Astrocyte (in vitro differentiated cells and primary cell): ENCODE measurements at regions not wholly inside any gene's neighbourhood (a gene's known extent, or its start where the extent isn't known, plus 50 kb on each side); places are given as distances from the start of the nearest gene placed in this dataset.

Experiments
- CTCF ChIP-seq: IDR thresholded peaks from 2 replicates; pipeline ENCODE4 v1.5.1; 2011; ENCODE audit warnings: low read depth, mild to moderate bottlenecking, inconsistent platforms, low read length, moderate library complexity; ENCODE audit not compliant: insufficient read depth
- EZH2 ChIP-seq: IDR thresholded peaks from 2 replicates; pipeline ENCODE4 v1.6.1; 2012; ENCODE audit warnings: mild to moderate bottlenecking, low read length, inconsistent platforms; ENCODE audit not compliant: insufficient read depth

- TF ChIP-seq CTCF (no peak), EZH2 (no peak)
Observed at GRCh38 chr11:26150031-26150430, 181.9 kb upstream of the ANO3 start.
